ENCODE measurements at regions not wholly inside any gene's neighbourhood (a gene's known extent, or its start where the extent isn't known, plus 50 kb on each side); places are given as distances from the start of the nearest gene placed in this dataset.

- TF ChIP-seq CTCF (IDR thresholded peaks at IDR 0.05) = no peak
- no peak for TF ChIP-seq EP300 (IDR thresholded peaks at IDR 0.05)
- no peak for TF ChIP-seq POLR2A (IDR thresholded peaks at IDR 0.05)
Observed at GRCh38 chr12:93977081-93977480, 171.3 kb upstream of the PLXNC1 start.
